MM.1S (cell line): ENCODE measurements at regions not wholly inside any gene's neighbourhood (a gene's known extent, or its start where the extent isn't known, plus 50 kb on each side); places are given as distances from the start of the nearest gene placed in this dataset.

Experiments used
- CTCF ChIP-seq: fragments of 300-600 bp; sonication (generic); IDR thresholded peaks from 2 replicates; pipeline ENCODE4 v1.5.1; 2016; ENCODE audit warnings: antibody characterized with exemption, low read length, mixed read lengths
- EZH2 ChIP-seq: fragments of 300-600 bp; sonication (generic); optimal IDR thresholded peaks from 2 replicates; pipeline ENCODE3; 2017; ENCODE audit warnings: low read depth, mild to moderate bottlenecking, antibody characterized with exemption, low read length, mixed read lengths

GRCh38 chr10:33087152-33087551, 129.1 kb upstream of the ITGB1 start:
- TF ChIP-seq CTCF (no peak), EZH2 (no peak)
